Astrocyte (in vitro differentiated cells and primary cell): ENCODE measurements at regions not wholly inside any gene's neighbourhood (a gene's known extent, or its start where the extent isn't known, plus 50 kb on each side); places are given as distances from the start of the nearest gene placed in this dataset.

Experiments used
- CTCF ChIP-seq: IDR thresholded peaks from 2 replicates; pipeline ENCODE4 v1.5.1; 2011; ENCODE audit warnings: low read depth, mild to moderate bottlenecking, inconsistent platforms, low read length, moderate library complexity; ENCODE audit not compliant: insufficient read depth
- EZH2 ChIP-seq: IDR thresholded peaks from 2 replicates; pipeline ENCODE4 v1.6.1; 2012; ENCODE audit warnings: mild to moderate bottlenecking, low read length, inconsistent platforms; ENCODE audit not compliant: insufficient read depth

GRCh38 chr4:89447543-89447942 lies 139.9 kb upstream of the GPRIN3 start:
- TF ChIP-seq CTCF (no peak), EZH2 (no peak)
